Activated B cell treated with CpG ODN at 0.5 μM for 24 hours (primary cell): ENCODE measurements at regions not wholly inside any gene's neighbourhood (a gene's known extent, or its start where the extent isn't known, plus 50 kb on each side); places are given as distances from the start of the nearest gene placed in this dataset.

ENCODE experiments used
- ATAC-seq: fragments of 200-7000 bp; cut with Tn5 transposase; one replicate; pipeline ENCODE4 v1.10.0; 2021; ENCODE audit warnings: low read depth, mild to moderate bottlenecking, moderate library complexity
- CTCF ChIA-PET: fragments of 350-600 bp; sonication (Branson Sonifier 250); formaldehyde crosslinking; loops from one replicate; lab custom pipeline; 2021; ENCODE audit warnings: antibody characterized with exemption; lab: Charles Lee
- POLR2A ChIA-PET: fragments of 350-600 bp; sonication (Branson Sonifier 250); formaldehyde crosslinking; loops from one replicate; lab custom pipeline; 2021; ENCODE audit warnings: antibody characterized with exemption; lab: Charles Lee
- DNase-seq: peaks from one replicate; pipeline ENCODE4 v3.0.0; 2022
- H3K27ac Mint-ChIP-seq: one replicate; pipeline ENCODE4 v1.8.0; 2020; ENCODE audit warnings: mixed read lengths
- H3K27me3 Mint-ChIP-seq: one replicate; pipeline ENCODE4 v1.8.0; 2021; ENCODE audit warnings: mixed read lengths
- H3K36me3 Mint-ChIP-seq: one replicate; pipeline ENCODE4 v1.8.0; 2021; ENCODE audit warnings: low read depth, mixed read lengths
- H3K4me1 Mint-ChIP-seq: one replicate; pipeline ENCODE4 v1.8.0; 2021; ENCODE audit warnings: mixed read lengths
- H3K4me3 Mint-ChIP-seq: one replicate; pipeline ENCODE4 v1.8.0; 2020; ENCODE audit warnings: mild to moderate bottlenecking, mixed read lengths
- H3K9me3 Mint-ChIP-seq: one replicate; pipeline ENCODE4 v1.8.0; 2020; ENCODE audit warnings: mixed read lengths
- intact Hi-C: fragments of 100-400 bp; cut with micrococcal nuclease; formaldehyde crosslinking; loops from one replicate; pipeline ENCODE4 v1.15.1; 2024
- TF ChIP-seq, protein P1 (sequence below): fragments of 200-600 bp; IDR thresholded peaks from one replicate; pipeline ENCODE4 v1.8.0; 2022; ENCODE audit warnings: antibody characterized with exemption, mild to moderate bottlenecking

DNA sequence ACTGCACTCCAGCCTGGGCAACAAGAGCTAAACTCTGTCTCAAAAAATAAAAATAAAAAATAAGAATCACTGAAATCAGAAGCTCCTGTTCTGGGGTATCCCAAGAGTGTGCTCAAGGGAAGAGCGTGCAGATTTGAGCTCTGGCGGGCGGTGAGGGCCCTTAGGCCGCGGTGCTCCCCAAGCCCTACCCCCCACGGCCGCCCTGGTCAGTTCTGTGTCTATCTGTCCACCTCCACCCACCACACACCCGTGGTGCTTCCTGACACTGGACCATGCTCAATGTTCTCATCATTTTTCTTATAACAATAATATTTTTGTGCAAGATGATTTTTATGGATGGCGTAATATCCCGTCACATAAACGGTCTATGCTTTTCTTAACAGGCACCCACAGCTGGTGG lies 71.1 kb downstream of the RTL6 start:
- Mint-ChIP-seq H3K27ac (no peak overlapping the region), H3K4me3 (no peak overlapping the region), H3K4me1 (no peaks in the 10 kb centered on the region), H3K27me3 (peaks cover 23% of the 10 kb centered on the region), H3K36me3 (no peaks in the 10 kb centered on the region), H3K9me3 (no peaks in the 10 kb centered on the region)
- ATAC-seq, result no peak
- POLR2A ChIA-PET, result no interaction called here
- CTCF ChIA-PET, result no interaction called here
- intact Hi-C loops, result no loop called here
- TF ChIP-seq, protein P1, sequence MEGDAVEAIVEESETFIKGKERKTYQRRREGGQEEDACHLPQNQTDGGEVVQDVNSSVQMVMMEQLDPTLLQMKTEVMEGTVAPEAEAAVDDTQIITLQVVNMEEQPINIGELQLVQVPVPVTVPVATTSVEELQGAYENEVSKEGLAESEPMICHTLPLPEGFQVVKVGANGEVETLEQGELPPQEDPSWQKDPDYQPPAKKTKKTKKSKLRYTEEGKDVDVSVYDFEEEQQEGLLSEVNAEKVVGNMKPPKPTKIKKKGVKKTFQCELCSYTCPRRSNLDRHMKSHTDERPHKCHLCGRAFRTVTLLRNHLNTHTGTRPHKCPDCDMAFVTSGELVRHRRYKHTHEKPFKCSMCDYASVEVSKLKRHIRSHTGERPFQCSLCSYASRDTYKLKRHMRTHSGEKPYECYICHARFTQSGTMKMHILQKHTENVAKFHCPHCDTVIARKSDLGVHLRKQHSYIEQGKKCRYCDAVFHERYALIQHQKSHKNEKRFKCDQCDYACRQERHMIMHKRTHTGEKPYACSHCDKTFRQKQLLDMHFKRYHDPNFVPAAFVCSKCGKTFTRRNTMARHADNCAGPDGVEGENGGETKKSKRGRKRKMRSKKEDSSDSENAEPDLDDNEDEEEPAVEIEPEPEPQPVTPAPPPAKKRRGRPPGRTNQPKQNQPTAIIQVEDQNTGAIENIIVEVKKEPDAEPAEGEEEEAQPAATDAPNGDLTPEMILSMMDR, result no peak
- no peak for DNase-seq

DNA sequence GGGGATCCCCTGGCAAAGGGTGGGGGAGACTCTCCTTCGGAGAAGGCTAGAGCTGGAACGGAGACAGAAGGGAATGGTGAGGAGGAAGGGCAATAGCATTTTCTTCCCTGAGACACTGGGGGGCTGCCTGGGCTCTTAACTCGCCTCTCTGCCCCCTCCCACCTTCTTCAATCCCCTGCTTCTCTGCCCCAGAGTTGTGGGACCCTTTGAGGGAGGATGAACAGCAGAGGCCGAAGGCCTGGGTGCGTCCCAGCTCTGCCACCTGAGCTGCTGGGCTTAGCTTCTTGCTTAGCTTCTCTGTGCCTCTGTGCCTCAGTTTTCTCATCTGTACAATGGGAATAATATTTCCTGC lies 72.4 kb downstream of the RTL6 start:
- DNase-seq, result no peak
- H3K36me3 Mint-ChIP-seq, result no peaks in the 10 kb centered on the region
- intact Hi-C loops, result no loop called here
- no peak for ATAC-seq
- ChIA-PET CTCF (no interaction called here), POLR2A (no interaction called here)
- peaks cover 5% of the 10 kb centered on the region for H3K9me3 Mint-ChIP-seq
- H3K4me1 Mint-ChIP-seq, result no peaks in the 10 kb centered on the region
- H3K27me3 Mint-ChIP-seq, result peaks cover 18% of the 10 kb centered on the region
- no peak overlapping the region for H3K27ac Mint-ChIP-seq
- TF ChIP-seq, protein P1, result no peak
- no peak overlapping the region for H3K4me3 Mint-ChIP-seq

DNA sequence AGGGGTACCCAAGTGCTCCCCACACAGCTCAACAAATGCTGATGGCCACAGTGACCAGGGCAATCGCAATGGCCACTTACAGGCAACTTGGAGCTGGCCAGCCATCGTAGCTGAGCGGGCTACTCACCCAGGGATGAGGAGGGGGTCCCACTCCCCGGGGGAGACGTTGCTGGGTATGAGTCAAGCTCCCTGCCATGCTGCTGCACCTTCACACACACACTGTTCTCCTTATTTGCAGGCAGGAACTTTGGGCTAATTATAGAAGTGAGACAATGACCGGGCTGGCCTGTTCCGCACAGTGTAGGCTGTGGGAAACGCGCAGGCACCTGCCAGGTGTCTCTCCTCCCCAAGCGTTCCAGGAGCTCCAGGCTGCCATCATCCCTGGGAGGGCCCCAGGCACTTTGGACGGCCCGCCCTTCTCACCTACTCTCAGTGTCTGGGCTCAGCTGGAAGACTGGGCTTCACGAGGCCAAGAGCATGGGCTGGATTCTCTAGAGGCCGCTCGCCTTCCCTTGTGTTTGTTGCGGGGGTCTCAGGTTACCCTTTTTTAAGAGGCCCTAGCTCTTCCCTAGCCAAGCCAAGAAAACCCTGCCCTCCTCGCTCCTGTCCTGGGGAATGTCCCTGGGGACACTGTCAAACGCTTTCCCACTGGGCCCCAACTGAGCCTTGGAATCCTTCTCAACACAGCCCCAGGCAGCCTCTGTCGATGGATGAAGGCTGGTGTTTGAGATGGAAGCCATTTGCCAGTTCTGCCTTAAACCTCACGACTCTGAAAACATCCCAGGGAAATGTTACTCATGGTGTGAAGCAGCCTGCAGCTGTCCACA lies 73.0 kb downstream of the RTL6 start:
- DNase-seq (no peak), ATAC-seq (no peak)
- TF ChIP-seq, protein P1, result no peak
- POLR2A ChIA-PET, result no interaction called here
- peaks cover 8% of the 10 kb centered on the region for H3K9me3 Mint-ChIP-seq
- no peaks in the 10 kb centered on the region for H3K4me1 Mint-ChIP-seq
- H3K27me3 Mint-ChIP-seq, result peaks cover 18% of the 10 kb centered on the region
- intact Hi-C loops, result no loop called here
- H3K27ac Mint-ChIP-seq, result no peak overlapping the region
- no peaks in the 10 kb centered on the region for H3K36me3 Mint-ChIP-seq
- CTCF ChIA-PET, result no interaction called here
- H3K4me3 Mint-ChIP-seq, result no peak overlapping the region

DNA sequence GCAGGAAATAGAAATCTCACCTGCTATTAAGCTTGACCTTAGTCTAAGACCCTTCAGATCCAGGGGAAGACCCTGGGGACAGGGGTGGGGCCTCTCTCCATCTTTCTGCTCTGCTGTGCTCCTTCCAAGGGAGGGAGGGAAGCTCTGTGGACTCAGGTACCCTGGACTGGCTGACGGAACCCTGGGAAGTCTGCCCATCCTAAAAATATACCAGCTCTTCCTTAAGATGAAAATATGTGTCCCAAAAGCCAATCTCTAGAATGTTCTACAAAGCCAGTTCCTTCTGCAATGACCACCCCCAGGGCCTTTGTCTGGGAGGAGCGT lies 73.7 kb downstream of the RTL6 start:
- H3K4me3 Mint-ChIP-seq, result no peak overlapping the region
- no peak for DNase-seq
- ChIA-PET POLR2A (no interaction called here), CTCF (no interaction called here)
- H3K9me3 Mint-ChIP-seq, result peaks cover 15% of the 10 kb centered on the region
- TF ChIP-seq, protein P1, result no peak
- intact Hi-C loops, result no loop called here
- H3K27ac Mint-ChIP-seq, result no peak overlapping the region
- no peak for ATAC-seq
- no peaks in the 10 kb centered on the region for H3K4me1 Mint-ChIP-seq
- H3K36me3 Mint-ChIP-seq, result no peaks in the 10 kb centered on the region
- H3K27me3 Mint-ChIP-seq, result peaks cover 18% of the 10 kb centered on the region

DNA sequence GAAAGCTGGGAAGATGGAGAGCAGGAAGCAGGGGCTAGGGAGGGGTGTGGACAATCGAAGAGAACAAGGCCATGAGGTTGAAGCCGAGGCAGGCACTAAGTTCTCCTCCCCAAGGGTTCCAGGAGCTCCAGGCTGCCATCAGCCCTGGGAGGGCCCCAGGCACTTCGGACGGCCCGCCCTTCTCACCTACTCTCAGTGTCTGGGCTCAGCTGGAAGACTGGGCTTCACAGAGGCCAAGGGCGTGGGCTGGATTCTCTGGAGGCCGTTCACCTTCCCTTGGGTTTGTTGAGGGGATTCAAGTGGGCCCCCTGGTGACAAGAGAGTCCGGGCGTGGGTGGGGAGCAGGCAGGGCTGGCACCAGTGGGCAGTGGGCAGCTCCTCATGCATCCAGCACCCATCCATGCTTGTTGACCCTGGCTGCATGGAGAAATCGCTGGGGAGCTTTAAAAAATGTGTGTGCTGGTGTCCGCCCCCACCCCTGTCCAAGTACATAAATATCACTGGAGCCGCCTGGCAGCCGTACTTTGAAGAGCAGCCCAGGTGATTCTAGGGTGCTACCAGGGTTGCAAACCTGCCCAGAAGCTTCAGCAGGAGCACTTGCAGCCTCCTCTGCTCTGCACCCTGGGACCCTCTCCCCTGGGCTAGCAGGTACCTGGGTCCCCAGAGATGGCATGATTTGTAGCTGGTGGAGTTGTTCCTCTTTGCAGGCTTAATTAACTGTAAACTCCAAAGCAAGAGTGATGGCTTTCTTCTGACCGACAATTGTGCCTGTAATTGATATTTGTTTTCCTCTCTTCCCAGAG lies 74.3 kb downstream of the RTL6 start:
- Mint-ChIP-seq H3K4me3 (no peak overlapping the region), H3K4me1 (no peaks in the 10 kb centered on the region), H3K36me3 (no peaks in the 10 kb centered on the region), H3K9me3 (peaks cover 17% of the 10 kb centered on the region), H3K27ac (no peak overlapping the region), H3K27me3 (peaks cover 15% of the 10 kb centered on the region)
- ChIA-PET POLR2A (no interaction called here), CTCF (no interaction called here)
- intact Hi-C loops, result no loop called here
- TF ChIP-seq, protein P1, result no peak
- DNase-seq, result no peak
- no peak for ATAC-seq
